ENCODE measurements at regions not wholly inside any gene's neighbourhood (a gene's known extent, or its start where the extent isn't known, plus 50 kb on each side); places are given as distances from the start of the nearest gene placed in this dataset.

GRCh38 chr4:83757121-83757621 lies 221.3 kb downstream of the GPAT3 start:
- no peak overlapping the region for H3K9ac ChIP-seq (ENCODE audit: low read length)
- H3K27ac ChIP-seq (ENCODE audit: low read length): no peak overlapping the region
- H4K20me1 ChIP-seq (ENCODE audit: insufficient read depth, low read length): no peaks in the 10 kb centered on the region
- no peaks in the 10 kb centered on the region for H3K4me1 ChIP-seq (ENCODE audit: low read length)
- 0 out of 2 replicates have a peak, but pooled peaks cover 2% of the 10 kb centered on the region for H3K27me3 ChIP-seq (ENCODE audit: low read depth, low read length)
- H3K9me3 ChIP-seq (ENCODE audit: insufficient read depth, low read length): no peaks in the 10 kb centered on the region
- no peak for TF ChIP-seq EZH2phosphoT487 (IDR thresholded peaks at IDR 0.05; ENCODE audit: low read depth)
- TF ChIP-seq, protein P1, sequence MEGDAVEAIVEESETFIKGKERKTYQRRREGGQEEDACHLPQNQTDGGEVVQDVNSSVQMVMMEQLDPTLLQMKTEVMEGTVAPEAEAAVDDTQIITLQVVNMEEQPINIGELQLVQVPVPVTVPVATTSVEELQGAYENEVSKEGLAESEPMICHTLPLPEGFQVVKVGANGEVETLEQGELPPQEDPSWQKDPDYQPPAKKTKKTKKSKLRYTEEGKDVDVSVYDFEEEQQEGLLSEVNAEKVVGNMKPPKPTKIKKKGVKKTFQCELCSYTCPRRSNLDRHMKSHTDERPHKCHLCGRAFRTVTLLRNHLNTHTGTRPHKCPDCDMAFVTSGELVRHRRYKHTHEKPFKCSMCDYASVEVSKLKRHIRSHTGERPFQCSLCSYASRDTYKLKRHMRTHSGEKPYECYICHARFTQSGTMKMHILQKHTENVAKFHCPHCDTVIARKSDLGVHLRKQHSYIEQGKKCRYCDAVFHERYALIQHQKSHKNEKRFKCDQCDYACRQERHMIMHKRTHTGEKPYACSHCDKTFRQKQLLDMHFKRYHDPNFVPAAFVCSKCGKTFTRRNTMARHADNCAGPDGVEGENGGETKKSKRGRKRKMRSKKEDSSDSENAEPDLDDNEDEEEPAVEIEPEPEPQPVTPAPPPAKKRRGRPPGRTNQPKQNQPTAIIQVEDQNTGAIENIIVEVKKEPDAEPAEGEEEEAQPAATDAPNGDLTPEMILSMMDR (IDR thresholded peaks at IDR 0.05; ENCODE audit: low read depth, low read length): no peak
- H3K4me3 ChIP-seq (ENCODE audit: low read length): no peak overlapping the region
- no peak overlapping the region for H2AFZ ChIP-seq (ENCODE audit: low read depth, low read length)
- H3K36me3 ChIP-seq (replicated peaks; ENCODE audit: low read depth, low read length): no peaks in the 10 kb centered on the region
- H3K79me2 ChIP-seq (ENCODE audit: low read length): no peaks in the 10 kb centered on the region
- H3K4me2 ChIP-seq (ENCODE audit: low read length): no peak overlapping the region

GRCh38 chr4:83753260-83753659 lies 217.4 kb downstream of the GPAT3 start:
- no peak for TF ChIP-seq EZH2phosphoT487 (IDR thresholded peaks at IDR 0.05; ENCODE audit: low read depth)
- TF ChIP-seq, protein P1 (IDR thresholded peaks at IDR 0.05; ENCODE audit: low read depth, low read length): no peak
- Histone ChIP-seq H3K27ac (ENCODE audit: low read length) (no peak overlapping the region), H4K20me1 (ENCODE audit: insufficient read depth, low read length) (no peaks in the 10 kb centered on the region), H3K9me3 (ENCODE audit: insufficient read depth, low read length) (no peaks in the 10 kb centered on the region), H3K9ac (ENCODE audit: low read length) (no peak overlapping the region), H3K4me2 (ENCODE audit: low read length) (no peak overlapping the region), H3K79me2 (ENCODE audit: low read length) (no peaks in the 10 kb centered on the region), H3K4me1 (ENCODE audit: low read length) (no peaks in the 10 kb centered on the region), H3K4me3 (ENCODE audit: low read length) (no peak overlapping the region), H2AFZ (ENCODE audit: low read depth, low read length) (no peak overlapping the region), H3K27me3 (ENCODE audit: low read depth, low read length) (0 out of 2 replicates have a peak, but pooled peaks cover 2% of the 10 kb centered on the region), H3K36me3 (replicated peaks; ENCODE audit: low read depth, low read length) (no peaks in the 10 kb centered on the region)

- no peaks in the 10 kb centered on the region for H3K36me3 ChIP-seq (replicated peaks; ENCODE audit: low read depth, low read length)
- 0 out of 2 replicates have a peak, but pooled peaks cover 2% of the 10 kb centered on the region for H3K27me3 ChIP-seq (ENCODE audit: low read depth, low read length)
- H3K27ac ChIP-seq (ENCODE audit: low read length): no peak overlapping the region
- no peak overlapping the region for H2AFZ ChIP-seq (ENCODE audit: low read depth, low read length)
- H3K4me1 ChIP-seq (ENCODE audit: low read length): no peaks in the 10 kb centered on the region
- H4K20me1 ChIP-seq (ENCODE audit: insufficient read depth, low read length): no peaks in the 10 kb centered on the region
- no peak overlapping the region for H3K4me2 ChIP-seq (ENCODE audit: low read length)
- H3K4me3 ChIP-seq (ENCODE audit: low read length): no peak overlapping the region
- H3K9ac ChIP-seq (ENCODE audit: low read length): no peak overlapping the region
- H3K79me2 ChIP-seq (ENCODE audit: low read length): no peaks in the 10 kb centered on the region
- TF ChIP-seq, protein P1 (IDR thresholded peaks at IDR 0.05; ENCODE audit: low read depth, low read length): no peak
- TF ChIP-seq EZH2phosphoT487 (IDR thresholded peaks at IDR 0.05; ENCODE audit: low read depth): no peak
- H3K9me3 ChIP-seq (ENCODE audit: insufficient read depth, low read length): no peaks in the 10 kb centered on the region
These were observed 215.5 kb downstream of the GPAT3 start for GRCh38 chr4:83751336-83751949.

- H2AFZ ChIP-seq (ENCODE audit: low read depth, low read length): no peak overlapping the region
- no peak overlapping the region for H3K27ac ChIP-seq (ENCODE audit: low read length)
- H3K27me3 ChIP-seq (ENCODE audit: low read depth, low read length): no peaks in the 10 kb centered on the region
- no peak overlapping the region for H3K4me3 ChIP-seq (ENCODE audit: low read length)
- no peaks in the 10 kb centered on the region for H3K79me2 ChIP-seq (ENCODE audit: low read length)
- H3K9me3 ChIP-seq (ENCODE audit: insufficient read depth, low read length): no peaks in the 10 kb centered on the region
- H3K9ac ChIP-seq (ENCODE audit: low read length): no peak overlapping the region
- H3K4me1 ChIP-seq (ENCODE audit: low read length): no peaks in the 10 kb centered on the region
- H4K20me1 ChIP-seq (ENCODE audit: insufficient read depth, low read length): no peaks in the 10 kb centered on the region
- TF ChIP-seq, protein P1 (IDR thresholded peaks at IDR 0.05; ENCODE audit: low read depth, low read length): no peak
- no peak for TF ChIP-seq EZH2phosphoT487 (IDR thresholded peaks at IDR 0.05; ENCODE audit: low read depth)
- H3K4me2 ChIP-seq (ENCODE audit: low read length): no peak overlapping the region
- no peaks in the 10 kb centered on the region for H3K36me3 ChIP-seq (replicated peaks; ENCODE audit: low read depth, low read length)
These were observed 212.8 kb downstream of the GPAT3 start for GRCh38 chr4:83748711-83749110.

All from OCI-LY3 (cell line).